Esophagus (tissue), 2 donors: ENCODE measurements at regions not wholly inside any gene's neighbourhood (a gene's known extent, or its start where the extent isn't known, plus 50 kb on each side); places are given as distances from the start of the nearest gene placed in this dataset.

Experiments
- H3K27ac ChIP-seq, 2 donors: one replicate each; pipeline ENCODE4 v1.5.1; 2013; ENCODE audit warnings: low read depth in 2 of 2, mild to moderate bottlenecking in 2 of 2, inconsistent platforms in 1 of 2, low read length in 1 of 2, moderate library complexity in 1 of 2
- H3K27me3 ChIP-seq, 2 donors: one replicate each; pipeline ENCODE4 v1.6.1; 2013; ENCODE audit warnings: low read length in 2 of 2, control low read depth in 1 of 2, mild to moderate bottlenecking in 1 of 2; ENCODE audit not compliant: insufficient read depth in 2 of 2, control insufficient read depth in 1 of 2
- H3K36me3 ChIP-seq, 2 donors: one replicate each; pipeline ENCODE4 v1.6.1; 2013; ENCODE audit warnings: low read length in 1 of 2; ENCODE audit not compliant: control insufficient read depth in 2 of 2, insufficient read depth in 2 of 2
- H3K4me1 ChIP-seq, 2 donors: one replicate each; pipeline ENCODE4 v1.6.1; 2013; ENCODE audit warnings: low read length in 1 of 2; ENCODE audit not compliant: control insufficient read depth in 2 of 2, insufficient read depth in 2 of 2
- H3K4me3 ChIP-seq, 2 donors: one replicate each; pipeline ENCODE4 v1.5.1; 2013; ENCODE audit warnings: low read length in 2 of 2, mild to moderate bottlenecking in 2 of 2, low read depth in 1 of 2, moderate library complexity in 1 of 2
- H3K9me3 ChIP-seq, 2 donors: one replicate each; pipeline ENCODE4 v1.6.1; 2013; ENCODE audit warnings: mild to moderate bottlenecking in 2 of 2, low read depth in 1 of 2, low read length in 1 of 2, moderate library complexity in 1 of 2; ENCODE audit not compliant: control insufficient read depth in 2 of 2, insufficient read depth in 1 of 2
- WGBS, 2 donors: extraction: QIAGEN DNeasy Blood & Tissue Kit; methylation state at CpG; one replicate each; pipeline ENCODE4 v1.1.7; 2013; 5-methylcytosine and 5-hydroxymethylcytosine counted together
- donor health status: healthy with polysubstance abuse.
- donor health status: Bipolar disorder and iron deficiency.

- H3K4me3 ChIP-seq = no peak overlapping the region
- no peaks in the 10 kb centered on the region for H3K4me1 ChIP-seq
- H3K27me3 ChIP-seq = no peaks in the 10 kb centered on the region
- H3K9me3 ChIP-seq = peaks cover 7% of the 10 kb centered on the region in 2 donors
- 64 to 76% methylated on average over 4 of the region's 4 CpGs for WGBS, 2 donors
- no peaks in the 10 kb centered on the region for H3K36me3 ChIP-seq
- H3K27ac ChIP-seq = no peak overlapping the region
Observed at GRCh38 chrX:57848857-57849256, 61.4 kb downstream of the ZXDA start.

GRCh38 chrX:57822818-57823217, 87.4 kb downstream of the ZXDA start:
- Histone ChIP-seq H3K9me3 (no peaks in the 10 kb centered on the region), H3K27ac (no peak overlapping the region), H3K27me3 (peaks cover 0 to 2% of the 10 kb centered on the region in 2 donors), H3K36me3 (no peaks in the 10 kb centered on the region), H3K4me1 (no peaks in the 10 kb centered on the region), H3K4me3 (no peak overlapping the region)
- WGBS, 2 donors = 46 to 61% methylated on average over 4 of the region's 4 CpGs

- WGBS, 2 donors = 55 to 63% methylated on average over 8 of the region's 8 CpGs
- Histone ChIP-seq H3K9me3 (no peaks in the 10 kb centered on the region), H3K27ac (no peak overlapping the region), H3K36me3 (no peaks in the 10 kb centered on the region), H3K4me3 (no peak overlapping the region), H3K27me3 (peaks cover 0 to 2% of the 10 kb centered on the region in 2 donors), H3K4me1 (no peaks in the 10 kb centered on the region)
Observed at GRCh38 chrX:57822398-57822797, 87.9 kb downstream of the ZXDA start.

- Histone ChIP-seq H3K4me1 (no peaks in the 10 kb centered on the region), H3K27ac (no peak overlapping the region), H3K36me3 (no peaks in the 10 kb centered on the region), H3K4me3 (peak overlapping the region in 1 of 2 donors; percentile 7), H3K27me3 (peaks cover 0 to 2% of the 10 kb centered on the region in 2 donors), H3K9me3 (no peaks in the 10 kb centered on the region)
- 24 to 28% methylated on average over 8 of the region's 8 CpGs for WGBS, 2 donors
Observed at GRCh38 chrX:57821703-57822387, 88.4 kb downstream of the ZXDA start.

- Histone ChIP-seq H3K27ac (no peak overlapping the region), H3K27me3 (peaks cover 0 to 2% of the 10 kb centered on the region in 2 donors), H3K9me3 (no peaks in the 10 kb centered on the region), H3K4me1 (no peaks in the 10 kb centered on the region), H3K4me3 (no peak overlapping the region), H3K36me3 (no peaks in the 10 kb centered on the region)
- 13 to 16% methylated on average over 2 of the region's 2 CpGs for WGBS, 2 donors
Observed at GRCh38 chrX:57817302-57817701, 93.0 kb downstream of the ZXDA start.

GRCh38 chrX:57772637-57773036, 92.6 kb upstream of the NLRP2B start:
- WGBS, 2 donors = 84 to 86% methylated on average over 4 of the region's 4 CpGs
- Histone ChIP-seq H3K4me3 (no peak overlapping the region), H3K27me3 (no peaks in the 10 kb centered on the region), H3K27ac (no peak overlapping the region), H3K9me3 (no peaks in the 10 kb centered on the region), H3K4me1 (no peaks in the 10 kb centered on the region), H3K36me3 (no peaks in the 10 kb centered on the region)

GRCh38 chrX:57771689-57772088, 91.6 kb upstream of the NLRP2B start:
- Histone ChIP-seq H3K4me3 (no peak overlapping the region), H3K27me3 (no peaks in the 10 kb centered on the region), H3K9me3 (no peaks in the 10 kb centered on the region), H3K4me1 (no peaks in the 10 kb centered on the region), H3K36me3 (no peaks in the 10 kb centered on the region), H3K27ac (no peak overlapping the region)

- H3K9me3 ChIP-seq = no peaks in the 10 kb centered on the region
- no peaks in the 10 kb centered on the region for H3K36me3 ChIP-seq
- H3K27ac ChIP-seq = no peak overlapping the region
- H3K4me3 ChIP-seq = no peak overlapping the region
- 69 to 70% methylated on average over 2 of the region's 2 CpGs for WGBS, 2 donors
- H3K4me1 ChIP-seq = no peaks in the 10 kb centered on the region
- H3K27me3 ChIP-seq = no peaks in the 10 kb centered on the region
Observed at GRCh38 chrX:57752866-57753265, 72.8 kb upstream of the NLRP2B start.

- Histone ChIP-seq H3K27me3 (no peaks in the 10 kb centered on the region), H3K36me3 (no peaks in the 10 kb centered on the region), H3K4me1 (no peaks in the 10 kb centered on the region), H3K4me3 (no peak overlapping the region), H3K9me3 (no peaks in the 10 kb centered on the region), H3K27ac (no peak overlapping the region)
- WGBS, 2 donors = 46 to 77% methylated on average over 2 of the region's 2 CpGs
Observed at GRCh38 chrX:57741107-57741506, 61.0 kb upstream of the NLRP2B start.

- no peaks in the 10 kb centered on the region for H3K27me3 ChIP-seq
- no peaks in the 10 kb centered on the region for H3K36me3 ChIP-seq
- no peaks in the 10 kb centered on the region for H3K4me1 ChIP-seq
- no peak overlapping the region for H3K4me3 ChIP-seq
- H3K27ac ChIP-seq = no peak overlapping the region
- H3K9me3 ChIP-seq = no peaks in the 10 kb centered on the region
Observed at GRCh38 chrX:57737881-57738280, 57.8 kb upstream of the NLRP2B start.
